ENCODE measurements at regions not wholly inside any gene's neighbourhood (a gene's known extent, or its start where the extent isn't known, plus 50 kb on each side); places are given as distances from the start of the nearest gene placed in this dataset.

GRCh38 chr9:18394847-18395351, 79.1 kb upstream of the ADAMTSL1 start:
- TF ChIP-seq CTCF (IDR thresholded peaks at IDR 0.05; ENCODE audit: low read depth, low read length, poor library complexity, severe bottlenecking), result no peak
- no peak for TF ChIP-seq EZH2phosphoT487 (IDR thresholded peaks at IDR 0.05; ENCODE audit: borderline replicate concordance, low read length)

Measured in DOHH2 (cell line).